GM23338 (cell line): ENCODE measurements at regions not wholly inside any gene's neighbourhood (a gene's known extent, or its start where the extent isn't known, plus 50 kb on each side); places are given as distances from the start of the nearest gene placed in this dataset.

Source experiments
- ATAC-seq: fragments of 200-7000 bp; cut with Tn5 transposase; 3 replicates; pipeline ENCODE4 v1.9.1; 2020
- DNase-seq: peaks from one replicate; pipeline ENCODE4 v3.0.0-alpha.2; 2015; ENCODE audit warnings: low spot score
- H2AFZ ChIP-seq: fragments of 200-600 bp; sonication (generic); 2 replicates; pipeline ENCODE4 v1.8.0; 2016; ENCODE audit warnings: antibody characterized with exemption, mild to moderate bottlenecking, moderate library complexity
- H3F3A ChIP-seq: fragments of 200-600 bp; sonication (generic); replicated peaks from 2 replicates; pipeline ENCODE4 v1.8.0; 2017; ENCODE audit warnings: antibody characterized with exemption, mixed run types, low read depth
- H3K27ac ChIP-seq: fragments of 200-600 bp; sonication (generic); 2 replicates; pipeline ENCODE4 v1.6.1; 2016; ENCODE audit warnings: low read depth
- H3K27me3 ChIP-seq: fragments of 200-600 bp; sonication (generic); 2 replicates; pipeline ENCODE4 v1.8.0; 2016; ENCODE audit warnings: mild to moderate bottlenecking, mixed run types, moderate library complexity; ENCODE audit not compliant: insufficient read depth
- H3K36me3 ChIP-seq: fragments of 200-600 bp; sonication (generic); 2 replicates; pipeline ENCODE4 v1.8.0; 2016; ENCODE audit warnings: mild to moderate bottlenecking; ENCODE audit not compliant: insufficient read depth
- H3K4me1 ChIP-seq: fragments of 200-600 bp; sonication (generic); 2 replicates; pipeline ENCODE4 v1.8.0; 2016; ENCODE audit warnings: mild to moderate bottlenecking, moderate library complexity; ENCODE audit not compliant: insufficient read depth
- H3K4me2 ChIP-seq: fragments of 200-600 bp; sonication (generic); 2 replicates; pipeline ENCODE4 v1.7.1; 2017; ENCODE audit warnings: mixed run types
- H3K4me3 ChIP-seq: fragments of 200-600 bp; sonication (generic); 2 replicates; pipeline ENCODE4 v1.6.1; 2016; ENCODE audit warnings: mixed run types
- H3K79me2 ChIP-seq: fragments of 200-600 bp; sonication (generic); replicated peaks from 2 replicates; pipeline ENCODE4 v1.8.0; 2017; ENCODE audit warnings: mild to moderate bottlenecking; ENCODE audit not compliant: insufficient read depth
- H3K9me2 ChIP-seq: fragments of 200-600 bp; sonication (generic); 2 replicates; pipeline ENCODE4 v1.8.0; 2017; ENCODE audit not compliant: insufficient read depth
- H4K20me1 ChIP-seq: fragments of 200-600 bp; sonication (generic); replicated peaks from 2 replicates; pipeline ENCODE4 v1.8.0; 2017; ENCODE audit warnings: mild to moderate bottlenecking; ENCODE audit not compliant: insufficient read depth
- H3K27ac Mint-ChIP-seq: 2 replicates; pipeline ENCODE4 v1.8.0; 2020; ENCODE audit warnings: inconsistent platforms, mild to moderate bottlenecking, moderate library complexity, mixed read lengths
- H3K27me3 Mint-ChIP-seq: 3 replicates; pipeline ENCODE4 v1.8.0; 2022; ENCODE audit warnings: low read depth, mild to moderate bottlenecking, moderate library complexity, mixed read lengths, inconsistent platforms; ENCODE audit not compliant: insufficient read depth, poor library complexity
- H3K36me3 Mint-ChIP-seq: 3 replicates; pipeline ENCODE4 v1.8.0; 2021; ENCODE audit warnings: low read depth, mild to moderate bottlenecking, inconsistent platforms, moderate library complexity, mixed read lengths
- H3K4me1 Mint-ChIP-seq: 3 replicates; pipeline ENCODE4 v1.8.0; 2020; ENCODE audit warnings: mild to moderate bottlenecking, inconsistent platforms, mixed read lengths
- H3K4me3 Mint-ChIP-seq: 3 replicates; pipeline ENCODE4 v1.8.0; 2021; ENCODE audit warnings: moderate library complexity, mild to moderate bottlenecking, inconsistent platforms, mixed read lengths
- H3K9me3 Mint-ChIP-seq: 3 replicates; pipeline ENCODE4 v1.8.0; 2020; ENCODE audit warnings: moderate library complexity, mild to moderate bottlenecking, inconsistent platforms, mixed read lengths
- CREB1 ChIP-seq: fragments of 250-450 bp; sonication (Bioruptor Pico); IDR thresholded peaks from 2 replicates; pipeline ENCODE4 v1.5.0; 2020; ENCODE audit warnings: low read depth, mild to moderate bottlenecking, moderate library complexity
- EZH2 ChIP-seq: fragments of 200-600 bp; sonication (generic); IDR thresholded peaks from one replicate; pipeline ENCODE4 v1.8.0; 2017; ENCODE audit warnings: antibody characterized with exemption, mild to moderate bottlenecking, low read depth; ENCODE audit not compliant: unreplicated experiment
- EZH2phosphoT487 ChIP-seq: fragments of 200-600 bp; sonication (generic); IDR thresholded peaks from one replicate; pipeline ENCODE4 v1.8.1; 2018; ENCODE audit warnings: antibody characterized with exemption; ENCODE audit not compliant: unreplicated experiment
- JUNB ChIP-seq: IDR thresholded peaks from one replicate; pipeline ENCODE4 v1.6.1; 2016; ENCODE audit warnings: antibody characterized with exemption; ENCODE audit not compliant: unreplicated experiment
- NANOG ChIP-seq: IDR thresholded peaks from 2 replicates; pipeline ENCODE4 v1.6.1; 2016; ENCODE audit warnings: antibody characterized with exemption, borderline replicate concordance
- POLR2AphosphoS5 ChIP-seq: IDR thresholded peaks from 2 replicates; pipeline ENCODE4 v1.6.1; 2016; ENCODE audit warnings: antibody characterized with exemption, low read depth
- REST ChIP-seq: IDR thresholded peaks from one replicate; pipeline ENCODE4 v1.6.1; 2018; ENCODE audit warnings: antibody characterized with exemption; ENCODE audit not compliant: unreplicated experiment
- STAT1 ChIP-seq: IDR thresholded peaks from one replicate; pipeline ENCODE4 v1.6.1; 2016; ENCODE audit warnings: antibody characterized with exemption; ENCODE audit not compliant: unreplicated experiment
- ZNF114 ChIP-seq: fragments of 250-450 bp; sonication (Bioruptor Pico); IDR thresholded peaks from 2 replicates; pipeline ENCODE4 v1.5.0; 2020; ENCODE audit warnings: mild to moderate bottlenecking, moderate library complexity
- ZNF331 ChIP-seq: fragments of 250-450 bp; sonication (Bioruptor Pico); IDR thresholded peaks from 2 replicates; pipeline ENCODE4 v1.5.0; 2020; ENCODE audit warnings: low read depth, mild to moderate bottlenecking, moderate library complexity
- TF ChIP-seq, protein P1 (sequence below), 2 experiments: fragments of 200-600 bp in 1 of 2; sonication (generic) in 1 of 2; conservative IDR thresholded peaks; 2 replicates each; pipeline versions ENCODE4 v1.5.1 to v1.6.1; 2016 to 2017; ENCODE audit warnings: antibody characterized with exemption in 2 of 2, low read depth in 2 of 2, mild to moderate bottlenecking in 2 of 2, moderate library complexity in 1 of 2
- TF ChIP-seq, protein P2 (sequence below): fragments of 250-450 bp; sonication (Bioruptor Pico); IDR thresholded peaks from 2 replicates; pipeline ENCODE4 v1.5.0; 2020; ENCODE audit warnings: mild to moderate bottlenecking, moderate library complexity
- TF ChIP-seq, protein P3 (sequence below): IDR thresholded peaks from 2 replicates; pipeline ENCODE4 v1.6.1; 2016; ENCODE audit warnings: antibody characterized with exemption

GRCh38 chr2:236986524-236987330 lies 99.0 kb upstream of the COPS8 start:
- H3K27ac Mint-ChIP-seq = peak overlapping the region; percentile 64

More at GRCh38 chr2:236986524-236987330, 99.0 kb upstream of the COPS8 start:
- ATAC-seq (no peak), DNase-seq (no peak)
- no peaks in the 10 kb centered on the region for H4K20me1 ChIP-seq
- H2AFZ ChIP-seq = no peak overlapping the region
- no peaks in the 10 kb centered on the region for H3K27me3 ChIP-seq
- no peaks in the 10 kb centered on the region for H3K4me1 Mint-ChIP-seq
- H3K9me2 ChIP-seq = peaks cover 11% of the 10 kb centered on the region; the same call in 1 of the 2 replicates
- H3K4me2 ChIP-seq = no peak overlapping the region
- H3K79me2 ChIP-seq = no peaks in the 10 kb centered on the region
- no peak overlapping the region for H3K27ac ChIP-seq
- no peaks in the 10 kb centered on the region for H3K36me3 ChIP-seq
- no peak overlapping the region for H3K4me3 Mint-ChIP-seq
- H3K4me1 ChIP-seq = no peaks in the 10 kb centered on the region
- H3K4me3 ChIP-seq = no peak overlapping the region
- H3F3A ChIP-seq = no peaks in the 10 kb centered on the region
- H3K36me3 Mint-ChIP-seq = peaks cover 3% of the 10 kb centered on the region; the same call in 1 of the 3 replicates
- peaks cover under 1% of the 10 kb centered on the region for H3K27me3 Mint-ChIP-seq
- TF ChIP-seq REST (no peak), CREB1 (CRISPR knock-in tag) (no peak), ZNF114 (no peak), EZH2 (no peak), NANOG (no peak), JUNB (no peak), EZH2phosphoT487 (no peak), ZNF331 (CRISPR knock-in tag) (no peak), POLR2AphosphoS5 (no peak), STAT1 (no peak)
- TF ChIP-seq, protein P1, sequence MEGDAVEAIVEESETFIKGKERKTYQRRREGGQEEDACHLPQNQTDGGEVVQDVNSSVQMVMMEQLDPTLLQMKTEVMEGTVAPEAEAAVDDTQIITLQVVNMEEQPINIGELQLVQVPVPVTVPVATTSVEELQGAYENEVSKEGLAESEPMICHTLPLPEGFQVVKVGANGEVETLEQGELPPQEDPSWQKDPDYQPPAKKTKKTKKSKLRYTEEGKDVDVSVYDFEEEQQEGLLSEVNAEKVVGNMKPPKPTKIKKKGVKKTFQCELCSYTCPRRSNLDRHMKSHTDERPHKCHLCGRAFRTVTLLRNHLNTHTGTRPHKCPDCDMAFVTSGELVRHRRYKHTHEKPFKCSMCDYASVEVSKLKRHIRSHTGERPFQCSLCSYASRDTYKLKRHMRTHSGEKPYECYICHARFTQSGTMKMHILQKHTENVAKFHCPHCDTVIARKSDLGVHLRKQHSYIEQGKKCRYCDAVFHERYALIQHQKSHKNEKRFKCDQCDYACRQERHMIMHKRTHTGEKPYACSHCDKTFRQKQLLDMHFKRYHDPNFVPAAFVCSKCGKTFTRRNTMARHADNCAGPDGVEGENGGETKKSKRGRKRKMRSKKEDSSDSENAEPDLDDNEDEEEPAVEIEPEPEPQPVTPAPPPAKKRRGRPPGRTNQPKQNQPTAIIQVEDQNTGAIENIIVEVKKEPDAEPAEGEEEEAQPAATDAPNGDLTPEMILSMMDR (conservative IDR thresholded peaks at IDR 0.05; ENCODE audit: low read depth in 2 of 2) = no peak
- TF ChIP-seq, protein P2, sequence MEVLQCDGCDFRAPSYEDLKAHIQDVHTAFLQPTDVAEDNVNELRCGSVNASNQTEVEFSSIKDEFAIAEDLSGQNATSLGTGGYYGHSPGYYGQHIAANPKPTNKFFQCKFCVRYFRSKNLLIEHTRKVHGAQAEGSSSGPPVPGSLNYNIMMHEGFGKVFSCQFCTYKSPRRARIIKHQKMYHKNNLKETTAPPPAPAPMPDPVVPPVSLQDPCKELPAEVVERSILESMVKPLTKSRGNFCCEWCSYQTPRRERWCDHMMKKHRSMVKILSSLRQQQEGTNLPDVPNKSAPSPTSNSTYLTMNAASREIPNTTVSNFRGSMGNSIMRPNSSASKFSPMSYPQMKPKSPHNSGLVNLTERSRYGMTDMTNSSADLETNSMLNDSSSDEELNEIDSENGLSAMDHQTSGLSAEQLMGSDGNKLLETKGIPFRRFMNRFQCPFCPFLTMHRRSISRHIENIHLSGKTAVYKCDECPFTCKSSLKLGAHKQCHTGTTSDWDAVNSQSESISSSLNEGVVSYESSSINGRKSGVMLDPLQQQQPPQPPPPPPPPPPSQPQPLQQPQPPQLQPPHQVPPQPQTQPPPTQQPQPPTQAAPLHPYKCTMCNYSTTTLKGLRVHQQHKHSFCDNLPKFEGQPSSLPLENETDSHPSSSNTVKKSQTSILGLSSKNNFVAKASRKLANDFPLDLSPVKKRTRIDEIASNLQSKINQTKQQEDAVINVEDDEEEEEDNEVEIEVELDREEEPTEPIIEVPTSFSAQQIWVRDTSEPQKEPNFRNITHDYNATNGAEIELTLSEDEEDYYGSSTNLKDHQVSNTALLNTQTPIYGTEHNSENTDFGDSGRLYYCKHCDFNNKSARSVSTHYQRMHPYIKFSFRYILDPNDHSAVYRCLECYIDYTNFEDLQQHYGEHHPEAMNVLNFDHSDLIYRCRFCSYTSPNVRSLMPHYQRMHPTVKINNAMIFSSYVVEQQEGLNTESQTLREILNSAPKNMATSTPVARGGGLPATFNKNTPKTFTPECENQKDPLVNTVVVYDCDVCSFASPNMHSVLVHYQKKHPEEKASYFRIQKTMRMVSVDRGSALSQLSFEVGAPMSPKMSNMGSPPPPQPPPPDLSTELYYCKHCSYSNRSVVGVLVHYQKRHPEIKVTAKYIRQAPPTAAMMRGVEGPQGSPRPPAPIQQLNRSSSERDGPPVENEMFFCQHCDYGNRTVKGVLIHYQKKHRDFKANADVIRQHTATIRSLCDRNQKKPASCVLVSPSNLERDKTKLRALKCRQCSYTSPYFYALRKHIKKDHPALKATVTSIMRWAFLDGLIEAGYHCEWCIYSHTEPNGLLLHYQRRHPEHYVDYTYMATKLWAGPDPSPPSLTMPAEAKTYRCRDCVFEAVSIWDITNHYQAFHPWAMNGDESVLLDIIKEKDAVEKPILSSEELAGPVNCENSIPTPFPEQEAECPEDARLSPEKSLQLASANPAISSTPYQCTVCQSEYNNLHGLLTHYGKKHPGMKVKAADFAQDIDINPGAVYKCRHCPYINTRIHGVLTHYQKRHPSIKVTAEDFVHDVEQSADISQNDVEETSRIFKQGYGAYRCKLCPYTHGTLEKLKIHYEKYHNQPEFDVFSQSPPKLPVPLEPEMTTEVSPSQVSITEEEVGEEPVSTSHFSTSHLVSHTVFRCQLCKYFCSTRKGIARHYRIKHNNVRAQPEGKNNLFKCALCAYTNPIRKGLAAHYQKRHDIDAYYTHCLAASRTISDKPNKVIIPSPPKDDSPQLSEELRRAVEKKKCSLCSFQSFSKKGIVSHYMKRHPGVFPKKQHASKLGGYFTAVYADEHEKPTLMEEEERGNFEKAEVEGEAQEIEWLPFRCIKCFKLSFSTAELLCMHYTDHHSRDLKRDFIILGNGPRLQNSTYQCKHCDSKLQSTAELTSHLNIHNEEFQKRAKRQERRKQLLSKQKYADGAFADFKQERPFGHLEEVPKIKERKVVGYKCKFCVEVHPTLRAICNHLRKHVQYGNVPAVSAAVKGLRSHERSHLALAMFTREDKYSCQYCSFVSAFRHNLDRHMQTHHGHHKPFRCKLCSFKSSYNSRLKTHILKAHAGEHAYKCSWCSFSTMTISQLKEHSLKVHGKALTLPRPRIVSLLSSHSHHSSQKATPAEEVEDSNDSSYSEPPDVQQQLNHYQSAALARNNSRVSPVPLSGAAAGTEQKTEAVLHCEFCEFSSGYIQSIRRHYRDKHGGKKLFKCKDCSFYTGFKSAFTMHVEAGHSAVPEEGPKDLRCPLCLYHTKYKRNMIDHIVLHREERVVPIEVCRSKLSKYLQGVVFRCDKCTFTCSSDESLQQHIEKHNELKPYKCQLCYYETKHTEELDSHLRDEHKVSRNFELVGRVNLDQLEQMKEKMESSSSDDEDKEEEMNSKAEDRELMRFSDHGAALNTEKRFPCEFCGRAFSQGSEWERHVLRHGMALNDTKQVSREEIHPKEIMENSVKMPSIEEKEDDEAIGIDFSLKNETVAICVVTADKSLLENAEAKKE = no peak
- TF ChIP-seq, protein P3, sequence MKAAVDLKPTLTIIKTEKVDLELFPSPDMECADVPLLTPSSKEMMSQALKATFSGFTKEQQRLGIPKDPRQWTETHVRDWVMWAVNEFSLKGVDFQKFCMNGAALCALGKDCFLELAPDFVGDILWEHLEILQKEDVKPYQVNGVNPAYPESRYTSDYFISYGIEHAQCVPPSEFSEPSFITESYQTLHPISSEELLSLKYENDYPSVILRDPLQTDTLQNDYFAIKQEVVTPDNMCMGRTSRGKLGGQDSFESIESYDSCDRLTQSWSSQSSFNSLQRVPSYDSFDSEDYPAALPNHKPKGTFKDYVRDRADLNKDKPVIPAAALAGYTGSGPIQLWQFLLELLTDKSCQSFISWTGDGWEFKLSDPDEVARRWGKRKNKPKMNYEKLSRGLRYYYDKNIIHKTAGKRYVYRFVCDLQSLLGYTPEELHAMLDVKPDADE = no peak
- H3K9me3 Mint-ChIP-seq = peaks cover 7% of the 10 kb centered on the region
